ENCODE measurements at regions not wholly inside any gene's neighbourhood (a gene's known extent, or its start where the extent isn't known, plus 50 kb on each side); places are given as distances from the start of the nearest gene placed in this dataset.

GRCh38 chr3:67981077-67981476 lies 326.7 kb upstream of the SUCLG2 start:
- TF ChIP-seq CTCF (IDR thresholded peaks at IDR 0.05) (no peak), POLR2A (IDR thresholded peaks at IDR 0.05) (no peak)
- Histone ChIP-seq H3K4me3 (no peak overlapping the region), H3K9me3 (replicated peaks in 1 of 3) (no peaks in the 10 kb centered on the region), H3K27ac (no peak overlapping the region), H3K27me3 (no peaks in the 10 kb centered on the region), H3K36me3 (replicated peaks in 1 of 2) (no peaks in the 10 kb centered on the region), H3K4me1 (replicated peaks in 1 of 2) (no peaks in the 10 kb centered on the region)
- intact Hi-C loops (cut with DNase I), result no loop called here
- no peak for DNase-seq
- WGBS, 4 donors, result 87 to 94% (median 91%) methylated on average over 3 of the region's 3 CpGs

GRCh38 chr3:67979342-67979741 lies 324.9 kb upstream of the SUCLG2 start:
- Histone ChIP-seq H3K4me1 (replicated peaks in 1 of 2) (no peaks in the 10 kb centered on the region), H3K4me3 (no peak overlapping the region), H3K36me3 (replicated peaks in 1 of 2) (no peaks in the 10 kb centered on the region), H3K27me3 (no peaks in the 10 kb centered on the region), H3K27ac (no peak overlapping the region), H3K9me3 (replicated peaks in 1 of 3) (no peaks in the 10 kb centered on the region)
- DNase-seq, result no peak
- intact Hi-C loops (cut with DNase I), result no loop called here
- TF ChIP-seq POLR2A (IDR thresholded peaks at IDR 0.05) (no peak), CTCF (IDR thresholded peaks at IDR 0.05) (no peak)

GRCh38 chr3:67977762-67978161 lies 323.4 kb upstream of the SUCLG2 start:
- no peaks in the 10 kb centered on the region for H3K4me1 ChIP-seq (replicated peaks in 1 of 2)
- no peak for DNase-seq
- H3K4me3 ChIP-seq, result no peak overlapping the region
- intact Hi-C loops (cut with DNase I), result no loop called here
- 68 to 76% (median 71%) methylated on average over 2 of the region's 2 CpGs for WGBS, 4 donors
- H3K27ac ChIP-seq, result no peak overlapping the region
- no peaks in the 10 kb centered on the region for H3K9me3 ChIP-seq (replicated peaks in 1 of 3)
- TF ChIP-seq POLR2A (IDR thresholded peaks at IDR 0.05) (no peak), CTCF (IDR thresholded peaks at IDR 0.05) (no peak)
- H3K36me3 ChIP-seq (replicated peaks in 1 of 2), result no peaks in the 10 kb centered on the region
- no peaks in the 10 kb centered on the region for H3K27me3 ChIP-seq

GRCh38 chr3:67976663-67977062 lies 322.3 kb upstream of the SUCLG2 start:
- 66 to 77% (median 72%) methylated on average over 2 of the region's 2 CpGs for WGBS, 4 donors

More at GRCh38 chr3:67976663-67977062, 322.3 kb upstream of the SUCLG2 start:
- intact Hi-C loops (cut with DNase I), result no loop called here
- Histone ChIP-seq H3K27me3 (no peaks in the 10 kb centered on the region), H3K9me3 (replicated peaks in 1 of 3) (no peaks in the 10 kb centered on the region), H3K4me3 (no peak overlapping the region), H3K27ac (no peak overlapping the region), H3K36me3 (replicated peaks in 1 of 2) (no peaks in the 10 kb centered on the region), H3K4me1 (replicated peaks in 1 of 2) (no peaks in the 10 kb centered on the region)
- TF ChIP-seq CTCF (IDR thresholded peaks at IDR 0.05) (no peak), POLR2A (IDR thresholded peaks at IDR 0.05) (no peak)
- no peak for DNase-seq
